GM23338 (cell line): ENCODE measurements at regions not wholly inside any gene's neighbourhood (a gene's known extent, or its start where the extent isn't known, plus 50 kb on each side); places are given as distances from the start of the nearest gene placed in this dataset.

Source experiments
- ATAC-seq: fragments of 200-7000 bp; cut with Tn5 transposase; 3 replicates; pipeline ENCODE4 v1.9.1; 2020
- DNase-seq: peaks from one replicate; pipeline ENCODE4 v3.0.0-alpha.2; 2015; ENCODE audit warnings: low spot score
- H2AFZ ChIP-seq: fragments of 200-600 bp; sonication (generic); 2 replicates; pipeline ENCODE4 v1.8.0; 2016; ENCODE audit warnings: antibody characterized with exemption, mild to moderate bottlenecking, moderate library complexity
- H3F3A ChIP-seq: fragments of 200-600 bp; sonication (generic); replicated peaks from 2 replicates; pipeline ENCODE4 v1.8.0; 2017; ENCODE audit warnings: antibody characterized with exemption, mixed run types, low read depth
- H3K27ac ChIP-seq: fragments of 200-600 bp; sonication (generic); 2 replicates; pipeline ENCODE4 v1.6.1; 2016; ENCODE audit warnings: low read depth
- H3K27me3 ChIP-seq: fragments of 200-600 bp; sonication (generic); 2 replicates; pipeline ENCODE4 v1.8.0; 2016; ENCODE audit warnings: mild to moderate bottlenecking, mixed run types, moderate library complexity; ENCODE audit not compliant: insufficient read depth
- H3K36me3 ChIP-seq: fragments of 200-600 bp; sonication (generic); 2 replicates; pipeline ENCODE4 v1.8.0; 2016; ENCODE audit warnings: mild to moderate bottlenecking; ENCODE audit not compliant: insufficient read depth
- H3K4me1 ChIP-seq: fragments of 200-600 bp; sonication (generic); 2 replicates; pipeline ENCODE4 v1.8.0; 2016; ENCODE audit warnings: mild to moderate bottlenecking, moderate library complexity; ENCODE audit not compliant: insufficient read depth
- H3K4me2 ChIP-seq: fragments of 200-600 bp; sonication (generic); 2 replicates; pipeline ENCODE4 v1.7.1; 2017; ENCODE audit warnings: mixed run types
- H3K4me3 ChIP-seq: fragments of 200-600 bp; sonication (generic); 2 replicates; pipeline ENCODE4 v1.6.1; 2016; ENCODE audit warnings: mixed run types
- H3K79me2 ChIP-seq: fragments of 200-600 bp; sonication (generic); replicated peaks from 2 replicates; pipeline ENCODE4 v1.8.0; 2017; ENCODE audit warnings: mild to moderate bottlenecking; ENCODE audit not compliant: insufficient read depth
- H3K9me2 ChIP-seq: fragments of 200-600 bp; sonication (generic); 2 replicates; pipeline ENCODE4 v1.8.0; 2017; ENCODE audit not compliant: insufficient read depth
- H4K20me1 ChIP-seq: fragments of 200-600 bp; sonication (generic); replicated peaks from 2 replicates; pipeline ENCODE4 v1.8.0; 2017; ENCODE audit warnings: mild to moderate bottlenecking; ENCODE audit not compliant: insufficient read depth
- H3K27ac Mint-ChIP-seq: 2 replicates; pipeline ENCODE4 v1.8.0; 2020; ENCODE audit warnings: inconsistent platforms, mild to moderate bottlenecking, moderate library complexity, mixed read lengths
- H3K27me3 Mint-ChIP-seq: 3 replicates; pipeline ENCODE4 v1.8.0; 2022; ENCODE audit warnings: low read depth, mild to moderate bottlenecking, moderate library complexity, mixed read lengths, inconsistent platforms; ENCODE audit not compliant: insufficient read depth, poor library complexity
- H3K36me3 Mint-ChIP-seq: 3 replicates; pipeline ENCODE4 v1.8.0; 2021; ENCODE audit warnings: low read depth, mild to moderate bottlenecking, inconsistent platforms, moderate library complexity, mixed read lengths
- H3K4me1 Mint-ChIP-seq: 3 replicates; pipeline ENCODE4 v1.8.0; 2020; ENCODE audit warnings: mild to moderate bottlenecking, inconsistent platforms, mixed read lengths
- H3K4me3 Mint-ChIP-seq: 3 replicates; pipeline ENCODE4 v1.8.0; 2021; ENCODE audit warnings: moderate library complexity, mild to moderate bottlenecking, inconsistent platforms, mixed read lengths
- H3K9me3 Mint-ChIP-seq: 3 replicates; pipeline ENCODE4 v1.8.0; 2020; ENCODE audit warnings: moderate library complexity, mild to moderate bottlenecking, inconsistent platforms, mixed read lengths
- CREB1 ChIP-seq: fragments of 250-450 bp; sonication (Bioruptor Pico); IDR thresholded peaks from 2 replicates; pipeline ENCODE4 v1.5.0; 2020; ENCODE audit warnings: low read depth, mild to moderate bottlenecking, moderate library complexity
- EZH2 ChIP-seq: fragments of 200-600 bp; sonication (generic); IDR thresholded peaks from one replicate; pipeline ENCODE4 v1.8.0; 2017; ENCODE audit warnings: antibody characterized with exemption, mild to moderate bottlenecking, low read depth; ENCODE audit not compliant: unreplicated experiment
- EZH2phosphoT487 ChIP-seq: fragments of 200-600 bp; sonication (generic); IDR thresholded peaks from one replicate; pipeline ENCODE4 v1.8.1; 2018; ENCODE audit warnings: antibody characterized with exemption; ENCODE audit not compliant: unreplicated experiment
- JUNB ChIP-seq: IDR thresholded peaks from one replicate; pipeline ENCODE4 v1.6.1; 2016; ENCODE audit warnings: antibody characterized with exemption; ENCODE audit not compliant: unreplicated experiment
- NANOG ChIP-seq: IDR thresholded peaks from 2 replicates; pipeline ENCODE4 v1.6.1; 2016; ENCODE audit warnings: antibody characterized with exemption, borderline replicate concordance
- POLR2AphosphoS5 ChIP-seq: IDR thresholded peaks from 2 replicates; pipeline ENCODE4 v1.6.1; 2016; ENCODE audit warnings: antibody characterized with exemption, low read depth
- STAT1 ChIP-seq: IDR thresholded peaks from one replicate; pipeline ENCODE4 v1.6.1; 2016; ENCODE audit warnings: antibody characterized with exemption; ENCODE audit not compliant: unreplicated experiment
- ZNF114 ChIP-seq: fragments of 250-450 bp; sonication (Bioruptor Pico); IDR thresholded peaks from 2 replicates; pipeline ENCODE4 v1.5.0; 2020; ENCODE audit warnings: mild to moderate bottlenecking, moderate library complexity
- ZNF331 ChIP-seq: fragments of 250-450 bp; sonication (Bioruptor Pico); IDR thresholded peaks from 2 replicates; pipeline ENCODE4 v1.5.0; 2020; ENCODE audit warnings: low read depth, mild to moderate bottlenecking, moderate library complexity
- ZNF462 ChIP-seq: fragments of 250-450 bp; sonication (Bioruptor Pico); IDR thresholded peaks from 2 replicates; pipeline ENCODE4 v1.5.0; 2020; ENCODE audit warnings: mild to moderate bottlenecking, moderate library complexity
- TF ChIP-seq, protein P1 (sequence below), 2 experiments: fragments of 200-600 bp in 1 of 2; sonication (generic) in 1 of 2; conservative IDR thresholded peaks; 2 replicates each; pipeline versions ENCODE4 v1.5.1 to v1.6.1; 2016 to 2017; ENCODE audit warnings: antibody characterized with exemption in 2 of 2, low read depth in 2 of 2, mild to moderate bottlenecking in 2 of 2, moderate library complexity in 1 of 2
- TF ChIP-seq, protein P2 (sequence below): IDR thresholded peaks from 2 replicates; pipeline ENCODE4 v1.6.1; 2016; ENCODE audit warnings: antibody characterized with exemption
- TF ChIP-seq, protein P3 (sequence below): IDR thresholded peaks from one replicate; pipeline ENCODE4 v1.6.1; 2018; ENCODE audit warnings: antibody characterized with exemption; ENCODE audit not compliant: unreplicated experiment

DNA sequence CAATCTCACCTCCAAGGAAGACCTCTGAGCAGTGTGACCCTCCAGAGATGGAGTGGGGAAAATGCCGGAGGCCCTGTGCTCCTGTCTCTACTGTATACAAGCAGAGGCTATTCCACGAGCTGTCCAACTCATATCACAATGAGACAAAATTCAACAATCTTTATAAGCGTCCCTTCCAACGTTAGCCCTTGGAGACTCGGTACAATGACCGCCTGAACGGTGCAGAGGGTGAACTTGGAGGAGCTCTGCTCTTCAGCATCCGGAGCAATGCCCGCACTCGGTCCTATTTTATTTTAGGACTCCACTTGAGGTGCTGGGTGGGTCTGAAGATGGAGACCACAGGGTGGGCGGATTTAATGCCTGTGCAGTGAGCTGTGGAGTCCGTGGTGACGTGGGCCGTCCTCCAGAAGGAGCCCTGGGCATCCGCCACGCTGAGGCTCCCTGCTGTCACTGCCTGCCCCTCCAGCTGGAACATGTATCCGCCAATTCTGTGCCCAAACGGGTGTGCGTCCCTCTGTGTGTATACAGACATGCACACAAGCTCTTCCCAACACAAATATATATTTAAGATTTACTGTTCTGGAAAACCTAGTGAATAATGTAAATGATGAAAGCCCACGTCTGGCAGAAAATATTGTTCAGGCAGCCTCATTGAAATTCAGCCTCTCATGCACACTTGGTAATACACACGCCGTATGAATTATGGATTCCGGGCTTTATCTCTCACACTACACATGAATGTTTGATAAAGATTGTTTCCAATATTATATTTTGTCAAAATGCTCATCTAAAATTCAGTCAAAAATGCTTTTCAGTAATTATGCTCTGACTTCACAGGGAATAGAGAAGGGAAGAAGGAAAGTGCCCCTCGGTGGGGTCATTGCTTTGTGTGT lies 239.9 kb upstream of the ZMIZ1 start:
- no peak overlapping the region for H3K4me3 ChIP-seq
- H3K27ac Mint-ChIP-seq: no peak overlapping the region

More for the DNA sequence above, 239.9 kb upstream of the ZMIZ1 start:
- Histone ChIP-seq H2AFZ (no peak overlapping the region), H3K4me1 (no peaks in the 10 kb centered on the region), H3K79me2 (no peaks in the 10 kb centered on the region), H4K20me1 (no peaks in the 10 kb centered on the region), H3F3A (no peaks in the 10 kb centered on the region), H3K36me3 (no peaks in the 10 kb centered on the region), H3K4me2 (no peak overlapping the region), H3K9me2 (peaks cover 12% of the 10 kb centered on the region; the same call in 1 of the 2 replicates), H3K27ac (no peak overlapping the region), H3K27me3 (no peaks in the 10 kb centered on the region)
- peaks cover 8% of the 10 kb centered on the region; the same call in 2 of the 3 replicates for H3K36me3 Mint-ChIP-seq
- H3K9me3 Mint-ChIP-seq: peaks cover 23% of the 10 kb centered on the region
- H3K4me3 Mint-ChIP-seq: no peak overlapping the region
- H3K4me1 Mint-ChIP-seq: peaks cover 12% of the 10 kb centered on the region
- no peak for ATAC-seq
- H3K27me3 Mint-ChIP-seq: peaks cover 9% of the 10 kb centered on the region
- TF ChIP-seq, protein P1, sequence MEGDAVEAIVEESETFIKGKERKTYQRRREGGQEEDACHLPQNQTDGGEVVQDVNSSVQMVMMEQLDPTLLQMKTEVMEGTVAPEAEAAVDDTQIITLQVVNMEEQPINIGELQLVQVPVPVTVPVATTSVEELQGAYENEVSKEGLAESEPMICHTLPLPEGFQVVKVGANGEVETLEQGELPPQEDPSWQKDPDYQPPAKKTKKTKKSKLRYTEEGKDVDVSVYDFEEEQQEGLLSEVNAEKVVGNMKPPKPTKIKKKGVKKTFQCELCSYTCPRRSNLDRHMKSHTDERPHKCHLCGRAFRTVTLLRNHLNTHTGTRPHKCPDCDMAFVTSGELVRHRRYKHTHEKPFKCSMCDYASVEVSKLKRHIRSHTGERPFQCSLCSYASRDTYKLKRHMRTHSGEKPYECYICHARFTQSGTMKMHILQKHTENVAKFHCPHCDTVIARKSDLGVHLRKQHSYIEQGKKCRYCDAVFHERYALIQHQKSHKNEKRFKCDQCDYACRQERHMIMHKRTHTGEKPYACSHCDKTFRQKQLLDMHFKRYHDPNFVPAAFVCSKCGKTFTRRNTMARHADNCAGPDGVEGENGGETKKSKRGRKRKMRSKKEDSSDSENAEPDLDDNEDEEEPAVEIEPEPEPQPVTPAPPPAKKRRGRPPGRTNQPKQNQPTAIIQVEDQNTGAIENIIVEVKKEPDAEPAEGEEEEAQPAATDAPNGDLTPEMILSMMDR (conservative IDR thresholded peaks at IDR 0.05; ENCODE audit: low read depth in 2 of 2): no peak
- TF ChIP-seq EZH2phosphoT487: no peak
- TF ChIP-seq EZH2: no peak
- no peak for TF ChIP-seq CREB1 (CRISPR knock-in tag)
- TF ChIP-seq ZNF114 (CRISPR knock-in tag): no peak
- no peak for TF ChIP-seq ZNF331 (CRISPR knock-in tag)
- TF ChIP-seq, protein P2, sequence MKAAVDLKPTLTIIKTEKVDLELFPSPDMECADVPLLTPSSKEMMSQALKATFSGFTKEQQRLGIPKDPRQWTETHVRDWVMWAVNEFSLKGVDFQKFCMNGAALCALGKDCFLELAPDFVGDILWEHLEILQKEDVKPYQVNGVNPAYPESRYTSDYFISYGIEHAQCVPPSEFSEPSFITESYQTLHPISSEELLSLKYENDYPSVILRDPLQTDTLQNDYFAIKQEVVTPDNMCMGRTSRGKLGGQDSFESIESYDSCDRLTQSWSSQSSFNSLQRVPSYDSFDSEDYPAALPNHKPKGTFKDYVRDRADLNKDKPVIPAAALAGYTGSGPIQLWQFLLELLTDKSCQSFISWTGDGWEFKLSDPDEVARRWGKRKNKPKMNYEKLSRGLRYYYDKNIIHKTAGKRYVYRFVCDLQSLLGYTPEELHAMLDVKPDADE: no peak
- TF ChIP-seq ZNF462 (CRISPR knock-in tag): no peak
- no peak for TF ChIP-seq STAT1
- no peak for TF ChIP-seq NANOG
- TF ChIP-seq, protein P3, sequence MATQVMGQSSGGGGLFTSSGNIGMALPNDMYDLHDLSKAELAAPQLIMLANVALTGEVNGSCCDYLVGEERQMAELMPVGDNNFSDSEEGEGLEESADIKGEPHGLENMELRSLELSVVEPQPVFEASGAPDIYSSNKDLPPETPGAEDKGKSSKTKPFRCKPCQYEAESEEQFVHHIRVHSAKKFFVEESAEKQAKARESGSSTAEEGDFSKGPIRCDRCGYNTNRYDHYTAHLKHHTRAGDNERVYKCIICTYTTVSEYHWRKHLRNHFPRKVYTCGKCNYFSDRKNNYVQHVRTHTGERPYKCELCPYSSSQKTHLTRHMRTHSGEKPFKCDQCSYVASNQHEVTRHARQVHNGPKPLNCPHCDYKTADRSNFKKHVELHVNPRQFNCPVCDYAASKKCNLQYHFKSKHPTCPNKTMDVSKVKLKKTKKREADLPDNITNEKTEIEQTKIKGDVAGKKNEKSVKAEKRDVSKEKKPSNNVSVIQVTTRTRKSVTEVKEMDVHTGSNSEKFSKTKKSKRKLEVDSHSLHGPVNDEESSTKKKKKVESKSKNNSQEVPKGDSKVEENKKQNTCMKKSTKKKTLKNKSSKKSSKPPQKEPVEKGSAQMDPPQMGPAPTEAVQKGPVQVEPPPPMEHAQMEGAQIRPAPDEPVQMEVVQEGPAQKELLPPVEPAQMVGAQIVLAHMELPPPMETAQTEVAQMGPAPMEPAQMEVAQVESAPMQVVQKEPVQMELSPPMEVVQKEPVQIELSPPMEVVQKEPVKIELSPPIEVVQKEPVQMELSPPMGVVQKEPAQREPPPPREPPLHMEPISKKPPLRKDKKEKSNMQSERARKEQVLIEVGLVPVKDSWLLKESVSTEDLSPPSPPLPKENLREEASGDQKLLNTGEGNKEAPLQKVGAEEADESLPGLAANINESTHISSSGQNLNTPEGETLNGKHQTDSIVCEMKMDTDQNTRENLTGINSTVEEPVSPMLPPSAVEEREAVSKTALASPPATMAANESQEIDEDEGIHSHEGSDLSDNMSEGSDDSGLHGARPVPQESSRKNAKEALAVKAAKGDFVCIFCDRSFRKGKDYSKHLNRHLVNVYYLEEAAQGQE: no peak
- TF ChIP-seq JUNB: no peak
- TF ChIP-seq POLR2AphosphoS5: no peak
- no peak for DNase-seq
